C4-2B (cell line): ENCODE measurements at regions not wholly inside any gene's neighbourhood (a gene's known extent, or its start where the extent isn't known, plus 50 kb on each side); places are given as distances from the start of the nearest gene placed in this dataset.

Experiments used
- H3K27ac ChIP-seq: fragments of 450-650 bp; 2 replicates; pipeline ENCODE4 v1.5.1; 2017
- ZFX ChIP-seq: fragments of 450-650 bp; IDR thresholded peaks from 2 replicates; pipeline ENCODE4 v1.6.1; 2017
- TF ChIP-seq, protein P1 (sequence below): fragments of 450-650 bp; conservative IDR thresholded peaks from 2 replicates; pipeline ENCODE4 v1.5.1; 2017; ENCODE audit warnings: mild to moderate bottlenecking

DNA sequence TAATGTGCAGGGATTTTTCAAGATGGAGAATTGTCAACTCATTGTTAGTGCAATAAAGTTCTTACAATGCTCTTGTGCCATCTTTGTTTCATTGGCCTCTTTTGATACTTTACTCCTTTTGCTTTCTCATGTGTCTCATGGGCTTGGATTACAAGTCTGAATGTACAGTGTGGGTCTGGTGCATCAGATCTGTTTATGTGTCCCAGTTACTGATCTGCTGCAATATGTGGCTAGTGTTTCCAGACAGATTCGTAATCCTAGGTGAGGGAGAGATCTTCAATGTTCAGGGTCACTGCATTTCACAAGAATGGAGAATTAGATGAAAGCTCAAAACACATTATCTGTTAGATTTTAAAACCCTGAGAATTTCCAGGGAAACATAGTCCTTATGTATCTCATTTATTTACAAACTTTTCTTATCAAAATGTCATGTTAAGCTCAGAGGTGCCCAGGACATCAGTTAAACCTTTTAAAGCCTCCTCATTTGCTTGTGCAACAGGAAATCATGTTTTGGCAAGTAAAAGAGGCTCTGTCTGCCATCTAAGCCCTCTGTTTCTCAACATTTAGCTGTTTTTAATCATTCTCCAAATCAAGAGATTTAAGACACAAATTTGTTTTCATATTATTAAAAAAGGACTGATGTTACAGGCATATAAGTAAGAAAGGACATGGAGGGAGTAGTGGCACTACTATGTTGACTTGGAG, 108.1 kb downstream of the NUP35 start:
- TF ChIP-seq, protein P1, sequence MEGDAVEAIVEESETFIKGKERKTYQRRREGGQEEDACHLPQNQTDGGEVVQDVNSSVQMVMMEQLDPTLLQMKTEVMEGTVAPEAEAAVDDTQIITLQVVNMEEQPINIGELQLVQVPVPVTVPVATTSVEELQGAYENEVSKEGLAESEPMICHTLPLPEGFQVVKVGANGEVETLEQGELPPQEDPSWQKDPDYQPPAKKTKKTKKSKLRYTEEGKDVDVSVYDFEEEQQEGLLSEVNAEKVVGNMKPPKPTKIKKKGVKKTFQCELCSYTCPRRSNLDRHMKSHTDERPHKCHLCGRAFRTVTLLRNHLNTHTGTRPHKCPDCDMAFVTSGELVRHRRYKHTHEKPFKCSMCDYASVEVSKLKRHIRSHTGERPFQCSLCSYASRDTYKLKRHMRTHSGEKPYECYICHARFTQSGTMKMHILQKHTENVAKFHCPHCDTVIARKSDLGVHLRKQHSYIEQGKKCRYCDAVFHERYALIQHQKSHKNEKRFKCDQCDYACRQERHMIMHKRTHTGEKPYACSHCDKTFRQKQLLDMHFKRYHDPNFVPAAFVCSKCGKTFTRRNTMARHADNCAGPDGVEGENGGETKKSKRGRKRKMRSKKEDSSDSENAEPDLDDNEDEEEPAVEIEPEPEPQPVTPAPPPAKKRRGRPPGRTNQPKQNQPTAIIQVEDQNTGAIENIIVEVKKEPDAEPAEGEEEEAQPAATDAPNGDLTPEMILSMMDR = no peak
- no peak for TF ChIP-seq ZFX
- no peak overlapping the region for H3K27ac ChIP-seq

DNA sequence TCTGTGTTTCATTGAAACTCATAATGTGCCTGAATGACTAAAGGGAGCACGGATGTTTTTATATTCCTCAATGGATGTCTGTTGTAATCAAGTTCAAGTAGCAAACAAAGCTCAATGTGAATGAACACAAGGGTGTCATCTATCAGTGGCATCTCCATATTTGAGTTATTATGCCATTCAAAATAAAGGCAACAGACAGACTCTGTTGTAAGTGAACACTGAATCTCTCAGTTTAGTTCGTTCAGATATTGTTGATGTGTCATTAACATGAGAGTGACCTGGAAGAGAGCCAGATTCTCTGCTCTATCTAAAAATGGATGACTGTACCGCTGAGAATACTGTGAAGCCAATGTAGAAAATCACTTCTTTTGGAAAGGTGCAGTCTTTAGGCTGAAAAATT, 118.7 kb downstream of the NUP35 start:
- TF ChIP-seq ZFX = no peak
- TF ChIP-seq, protein P1 = no peak
- H3K27ac ChIP-seq = no peak overlapping the region

- H3K27ac ChIP-seq = no peak overlapping the region
- TF ChIP-seq, protein P1 = no peak
Measured at GRCh38 chr2:183243758-183244157, 119.5 kb downstream of the NUP35 start.

- H3K27ac ChIP-seq = no peak overlapping the region
- TF ChIP-seq ZFX = no peak
- TF ChIP-seq, protein P1 = peak; percentile 49
Measured at GRCh38 chr2:183244300-183244844, 120.1 kb downstream of the NUP35 start.

DNA sequence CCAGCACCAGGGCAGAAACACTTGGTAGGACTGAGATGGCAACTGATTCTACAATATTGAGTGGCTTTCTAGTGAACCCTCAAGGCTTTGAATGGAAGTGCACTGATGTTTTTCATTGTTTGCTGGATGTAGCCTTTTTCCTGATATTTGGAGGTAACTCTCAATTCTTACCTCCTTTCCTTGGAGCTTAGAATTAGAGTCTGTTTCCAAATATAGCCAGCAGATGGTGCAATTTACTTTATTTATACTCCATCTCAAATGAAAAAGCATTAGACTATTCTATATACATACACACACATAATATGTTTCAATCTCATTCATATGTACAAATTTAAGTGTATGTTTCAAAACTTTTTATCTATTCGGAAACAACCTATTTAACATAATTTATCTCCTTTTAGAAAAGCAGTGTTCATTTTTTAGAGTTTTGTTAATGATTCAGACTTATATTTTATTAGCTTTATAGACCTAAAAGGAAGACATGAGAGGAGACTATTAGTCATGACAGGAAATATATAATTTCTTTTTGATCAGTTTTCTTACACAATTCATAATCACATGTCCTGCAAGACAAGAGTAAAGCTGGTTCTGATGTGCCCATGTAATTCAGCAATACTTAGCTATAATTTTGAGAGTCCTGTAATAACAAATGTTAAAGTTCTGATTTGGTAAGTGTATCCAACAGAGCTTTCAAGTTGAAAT, 124.8 kb downstream of the NUP35 start:
- no peak for TF ChIP-seq ZFX
- TF ChIP-seq, protein P1 = peak; percentile 70
- no peak overlapping the region for H3K27ac ChIP-seq

GRCh38 chr2:183250061-183250460, 125.8 kb downstream of the NUP35 start:
- no peak overlapping the region for H3K27ac ChIP-seq
- TF ChIP-seq, protein P1 = no peak
- TF ChIP-seq ZFX = no peak

- no peak overlapping the region for H3K27ac ChIP-seq
- no peak for TF ChIP-seq ZFX
- TF ChIP-seq, protein P1 = no peak
Measured at GRCh38 chr2:183250472-183250871, 126.2 kb downstream of the NUP35 start.
